ENCODE measurements at regions not wholly inside any gene's neighbourhood (a gene's known extent, or its start where the extent isn't known, plus 50 kb on each side); places are given as distances from the start of the nearest gene placed in this dataset.

GRCh38 chr4:19693936-19694570 lies 557.7 kb upstream of the SLIT2 start:
- peak; percentile 21 for DNase-seq
- H3K36me3 ChIP-seq (replicated peaks in 1 of 2; ENCODE audit: control insufficient read depth in 1 of 2, insufficient read depth in 2 of 2, low read length in 1 of 2), result peaks cover 0 to 5% of the 10 kb centered on the region in 2 experiments
- no peak overlapping the region for H3K9ac ChIP-seq
- no peaks in the 10 kb centered on the region for H3K27me3 ChIP-seq (ENCODE audit: insufficient read depth)
- H3K9me3 ChIP-seq, result no peaks in the 10 kb centered on the region; the same call in 1 of the 2 replicates
- no peaks in the 10 kb centered on the region for H3K79me2 ChIP-seq (ENCODE audit: insufficient read depth)
- peak overlapping the region; percentile 85; the same call in 1 of the 2 replicates for H2AFZ ChIP-seq (ENCODE audit: low read depth)
- peak overlapping the region; percentile 35; the same call in 1 of the 2 replicates for H3K4me2 ChIP-seq
- no peaks in the 10 kb centered on the region for H3K9me2 ChIP-seq
- H4K20me1 ChIP-seq (ENCODE audit: insufficient read depth), result no peaks in the 10 kb centered on the region
- H3K27ac ChIP-seq (ENCODE audit: low read depth in 2 of 2, low read length in 1 of 2), result peak overlapping the region in 1 of 2 experiments; percentile 22; a peak in 1 of 4 replicates
- H3F3A ChIP-seq (replicated peaks; ENCODE audit: insufficient read depth), result no peaks in the 10 kb centered on the region
- POLR2A ChIA-PET, result no interaction called here
- CTCF ChIA-PET, result interaction anchor here (2.8 kb wide), 1 partner anchor 554 kb away, joined by 9 read pairs; no protein-coding TSS in a partner anchor
- 25% methylated on average over 5 of the region's 5 CpGs for WGBS (ENCODE audit: low lambda C conversion rate)
- H3K4me3 ChIP-seq (ENCODE audit: low read depth in 2 of 2, low read length in 1 of 2), result no peak overlapping the region
- H3K4me1 ChIP-seq (ENCODE audit: control insufficient read depth in 1 of 2, insufficient read depth in 2 of 2, low read depth in 1 of 2, low read length in 1 of 2), result peaks cover 0 to 6% of the 10 kb centered on the region in 2 experiments; a peak in 2 of 4 replicates
- TF ChIP-seq GATA2 (CRISPR knock-in tag; IDR thresholded peaks at IDR 0.05), result peak; percentile 77
- 0 out of 2 replicates have a peak, but pooled peaks have one; percentile 18 for TF ChIP-seq FOXJ3 (CRISPR knock-in tag; IDR thresholded peaks at IDR 0.05)
- peak; percentile 30; the same call in 1 of the 2 replicates for TF ChIP-seq TCF12 (IDR thresholded peaks at IDR 0.05)
- no peak for TF ChIP-seq RXRA (IDR thresholded peaks at IDR 0.05; ENCODE audit: borderline replicate concordance, low read depth)
- TF ChIP-seq USF1 (IDR thresholded peaks at IDR 0.05; ENCODE audit: borderline replicate concordance, low read depth), result peak; percentile 22; the same call in 1 of the 2 replicates
- no peak for TF ChIP-seq NRF1 (IDR thresholded peaks at IDR 0.05; ENCODE audit: low read depth, low read length)
- no peak for TF ChIP-seq CTCF (IDR thresholded peaks at IDR 0.05)
- TF ChIP-seq MXI1 (IDR thresholded peaks at IDR 0.05; ENCODE audit: low read depth, low read length), result no peak
- TF ChIP-seq MAX (IDR thresholded peaks at IDR 0.05; ENCODE audit: low read depth), result no peak
- TF ChIP-seq POLR2AphosphoS5 (IDR thresholded peaks at IDR 0.05; ENCODE audit: low read depth, low read length), result no peak
- TF ChIP-seq TEAD4 (IDR thresholded peaks at IDR 0.05; ENCODE audit: borderline replicate concordance, insufficient read depth), result no peak
- TF ChIP-seq ZBTB33 (IDR thresholded peaks at IDR 0.05; ENCODE audit: borderline replicate concordance, low read depth), result no peak
- no peak for TF ChIP-seq ELF1 (IDR thresholded peaks at IDR 0.05)
- no peak for TF ChIP-seq SIN3A (IDR thresholded peaks at IDR 0.05; ENCODE audit: borderline replicate concordance, low read depth, low read length)
- peak; percentile 42; the same call in 1 of the 2 replicates for TF ChIP-seq NFIC (IDR thresholded peaks at IDR 0.05; ENCODE audit: borderline replicate concordance)
- no peak for TF ChIP-seq JUND (IDR thresholded peaks at IDR 0.05)
- TF ChIP-seq REST (IDR thresholded peaks at IDR 0.05; ENCODE audit: low read depth, low read length), result no peak
- TF ChIP-seq IRF3 (IDR thresholded peaks at IDR 0.05; ENCODE audit: low read depth, low read length), result no peak
- TF ChIP-seq RFX5 (IDR thresholded peaks at IDR 0.05; ENCODE audit: low read length), result no peak
- TF ChIP-seq RCOR1 (IDR thresholded peaks at IDR 0.05; ENCODE audit: low read length), result peak; percentile 53; the same call in 1 of the 2 replicates
- no peak for TF ChIP-seq MEF2A (IDR thresholded peaks at IDR 0.05; ENCODE audit: borderline replicate concordance, low read depth)
- TF ChIP-seq FOXM1 (IDR thresholded peaks at IDR 0.05; ENCODE audit: low read depth), result no peak
- no peak for TF ChIP-seq SMC3 (IDR thresholded peaks at IDR 0.05; ENCODE audit: low read depth, low read length)

All from SK-N-SH (cell line).